ACC112 (cell line): ENCODE measurements at regions not wholly inside any gene's neighbourhood (a gene's known extent, or its start where the extent isn't known, plus 50 kb on each side); places are given as distances from the start of the nearest gene placed in this dataset.

Experiments
- H2AFZ ChIP-seq: fragments of 200-600 bp; sonication (generic); one replicate; pipeline ENCODE4 v1.6.0; 2017; ENCODE audit warnings: antibody characterized with exemption, low read length; ENCODE audit not compliant: unreplicated experiment
- H3K27ac ChIP-seq: fragments of 200-600 bp; sonication (generic); 2 replicates; pipeline ENCODE4 v1.5.1; 2014; ENCODE audit warnings: low read depth, mild to moderate bottlenecking, antibody characterized with exemption, low read length, moderate library complexity
- H3K27me3 ChIP-seq: fragments of 200-600 bp; sonication (generic); 2 replicates; pipeline ENCODE4 v1.6.1; 2014; ENCODE audit warnings: mild to moderate bottlenecking, antibody characterized with exemption, low read length, moderate library complexity, mixed read lengths; ENCODE audit not compliant: insufficient read depth
- H3K36me3 ChIP-seq: fragments of 200-600 bp; sonication (generic); 2 replicates; pipeline ENCODE4 v1.6.1; 2016; ENCODE audit warnings: mild to moderate bottlenecking, antibody characterized with exemption, low read length, moderate library complexity, mixed read lengths; ENCODE audit not compliant: insufficient read depth
- H3K4me1 ChIP-seq: fragments of 200-600 bp; sonication (generic); one replicate; pipeline ENCODE4 v1.6.1; 2016; ENCODE audit warnings: low read length, mixed read lengths; ENCODE audit not compliant: insufficient read depth, unreplicated experiment, control insufficient read depth
- H3K4me3 ChIP-seq: fragments of 200-600 bp; sonication (generic); 2 replicates; pipeline ENCODE4 v1.5.1; 2014; ENCODE audit warnings: mild to moderate bottlenecking, low read depth, low read length
- H3K79me2 ChIP-seq: fragments of 200-600 bp; sonication (generic); one replicate; pipeline ENCODE4 v1.6.0; 2016; ENCODE audit warnings: low read length; ENCODE audit not compliant: control insufficient read depth, unreplicated experiment, insufficient read depth

GRCh38 chr16:17940584-17941364, 395.8 kb downstream of the NPIPA8 start:
- no peak overlapping the region for H2AFZ ChIP-seq
- H3K27ac ChIP-seq: no peak overlapping the region
- no peak overlapping the region for H3K4me3 ChIP-seq
- no peaks in the 10 kb centered on the region for H3K27me3 ChIP-seq
- H3K79me2 ChIP-seq: no peaks in the 10 kb centered on the region
- no peaks in the 10 kb centered on the region for H3K4me1 ChIP-seq
- no peaks in the 10 kb centered on the region for H3K36me3 ChIP-seq

- Histone ChIP-seq H3K27me3 (no peaks in the 10 kb centered on the region), H2AFZ (no peak overlapping the region), H3K4me3 (no peak overlapping the region), H3K4me1 (no peaks in the 10 kb centered on the region), H3K36me3 (no peaks in the 10 kb centered on the region), H3K27ac (no peak overlapping the region), H3K79me2 (no peaks in the 10 kb centered on the region)
Observed at GRCh38 chr16:17939723-17940122, 396.8 kb downstream of the NPIPA8 start.

GRCh38 chr16:17939122-17939536, 397.4 kb downstream of the NPIPA8 start:
- Histone ChIP-seq H3K27me3 (no peaks in the 10 kb centered on the region), H3K4me1 (no peaks in the 10 kb centered on the region), H2AFZ (no peak overlapping the region), H3K36me3 (no peaks in the 10 kb centered on the region), H3K4me3 (peak overlapping the region; percentile 55; the same call in 1 of the 2 replicates), H3K79me2 (no peaks in the 10 kb centered on the region), H3K27ac (no peak overlapping the region)

- Histone ChIP-seq H3K36me3 (no peaks in the 10 kb centered on the region), H3K27ac (no peak overlapping the region), H2AFZ (no peak overlapping the region), H3K4me1 (no peaks in the 10 kb centered on the region), H3K27me3 (no peaks in the 10 kb centered on the region), H3K79me2 (no peaks in the 10 kb centered on the region), H3K4me3 (no peak overlapping the region)
Observed at GRCh38 chr16:17938546-17938945, 398.0 kb downstream of the NPIPA8 start.

GRCh38 chr16:17936766-17937402, 399.7 kb downstream of the NPIPA8 start:
- H3K27me3 ChIP-seq: no peaks in the 10 kb centered on the region
- H3K4me3 ChIP-seq: no peak overlapping the region
- H2AFZ ChIP-seq: no peak overlapping the region
- no peaks in the 10 kb centered on the region for H3K4me1 ChIP-seq
- H3K36me3 ChIP-seq: no peaks in the 10 kb centered on the region
- no peaks in the 10 kb centered on the region for H3K79me2 ChIP-seq
- H3K27ac ChIP-seq: no peak overlapping the region

- Histone ChIP-seq H3K36me3 (no peaks in the 10 kb centered on the region), H3K4me1 (no peaks in the 10 kb centered on the region)
Observed at GRCh38 chr16:17930280-17930679, 406.3 kb downstream of the NPIPA8 start.

GRCh38 chr16:17926866-17927399, 409.6 kb downstream of the NPIPA8 start:
- H3K36me3 ChIP-seq: no peaks in the 10 kb centered on the region
- no peaks in the 10 kb centered on the region for H3K27me3 ChIP-seq
- H2AFZ ChIP-seq: no peak overlapping the region

More at GRCh38 chr16:17930280-17930679, 406.3 kb downstream of the NPIPA8 start:
- Histone ChIP-seq H3K27me3 (no peaks in the 10 kb centered on the region), H3K79me2 (no peaks in the 10 kb centered on the region), H3K27ac (no peak overlapping the region), H2AFZ (no peak overlapping the region), H3K4me3 (no peak overlapping the region)

GRCh38 chr16:17926461-17926860, 410.1 kb downstream of the NPIPA8 start:
- no peak overlapping the region for H2AFZ ChIP-seq
- H3K4me3 ChIP-seq: no peak overlapping the region
- no peaks in the 10 kb centered on the region for H3K4me1 ChIP-seq
- no peaks in the 10 kb centered on the region for H3K79me2 ChIP-seq
- H3K27ac ChIP-seq: no peak overlapping the region
- no peaks in the 10 kb centered on the region for H3K36me3 ChIP-seq
- no peaks in the 10 kb centered on the region for H3K27me3 ChIP-seq

More at GRCh38 chr16:17926866-17927399, 409.6 kb downstream of the NPIPA8 start:
- no peak overlapping the region for H3K27ac ChIP-seq
- no peak overlapping the region for H3K4me3 ChIP-seq
- H3K79me2 ChIP-seq: no peaks in the 10 kb centered on the region
- no peaks in the 10 kb centered on the region for H3K4me1 ChIP-seq

GRCh38 chr16:17925761-17926160, 410.8 kb downstream of the NPIPA8 start:
- no peaks in the 10 kb centered on the region for H3K27me3 ChIP-seq
- no peak overlapping the region for H3K27ac ChIP-seq
- no peak overlapping the region for H3K4me3 ChIP-seq
- H3K4me1 ChIP-seq: no peaks in the 10 kb centered on the region
- no peak overlapping the region for H2AFZ ChIP-seq
- H3K79me2 ChIP-seq: no peaks in the 10 kb centered on the region
- no peaks in the 10 kb centered on the region for H3K36me3 ChIP-seq

- H3K4me1 ChIP-seq: no peaks in the 10 kb centered on the region
- no peak overlapping the region for H3K27ac ChIP-seq
- no peak overlapping the region for H2AFZ ChIP-seq
- no peaks in the 10 kb centered on the region for H3K36me3 ChIP-seq
- H3K4me3 ChIP-seq: no peak overlapping the region
- H3K27me3 ChIP-seq: no peaks in the 10 kb centered on the region
- H3K79me2 ChIP-seq: no peaks in the 10 kb centered on the region
Observed at GRCh38 chr16:17921357-17921978, 415.1 kb downstream of the NPIPA8 start.
